ENCODE measurements at regions not wholly inside any gene's neighbourhood (a gene's known extent, or its start where the extent isn't known, plus 50 kb on each side); places are given as distances from the start of the nearest gene placed in this dataset.

DNA sequence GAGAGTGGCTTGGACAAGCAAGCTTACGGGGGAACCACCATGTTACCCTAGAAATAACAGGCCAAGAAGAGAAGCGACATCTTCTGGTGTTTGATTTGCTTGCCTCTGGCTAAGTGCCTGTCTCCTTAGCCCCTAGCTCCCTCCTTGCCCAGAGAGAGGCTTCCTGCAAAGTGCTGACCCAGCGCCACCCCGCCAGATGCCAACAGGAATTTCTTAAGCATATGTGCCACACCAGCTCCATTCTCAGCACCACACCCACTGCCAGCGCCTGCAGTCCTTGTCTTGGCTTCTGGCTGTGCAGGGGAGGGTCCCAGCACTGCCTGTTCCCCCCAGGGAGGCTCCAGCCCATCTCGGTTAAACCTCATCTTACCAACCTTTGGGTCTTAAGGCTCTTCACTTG lies 74.2 kb upstream of the NCOR2 start:
- peaks cover 9% of the 10 kb centered on the region for H3K9me3 ChIP-seq (replicated peaks; ENCODE audit: low read length)
- no peak overlapping the region for H3K9ac ChIP-seq (ENCODE audit: low read depth, low read length)
- no peak overlapping the region for H3K4me3 ChIP-seq (ENCODE audit: low read length)
- H3K27me3 ChIP-seq (ENCODE audit: control insufficient read depth, insufficient read depth, low read length), result peaks cover 3% of the 10 kb centered on the region
- H3K36me3 ChIP-seq (ENCODE audit: insufficient read depth, low read length), result no peaks in the 10 kb centered on the region
- no peak overlapping the region for H3K4me2 ChIP-seq (ENCODE audit: low read length)
- H3K4me1 ChIP-seq (ENCODE audit: control insufficient read depth, insufficient read depth, low read length), result peaks cover 12% of the 10 kb centered on the region

DNA sequence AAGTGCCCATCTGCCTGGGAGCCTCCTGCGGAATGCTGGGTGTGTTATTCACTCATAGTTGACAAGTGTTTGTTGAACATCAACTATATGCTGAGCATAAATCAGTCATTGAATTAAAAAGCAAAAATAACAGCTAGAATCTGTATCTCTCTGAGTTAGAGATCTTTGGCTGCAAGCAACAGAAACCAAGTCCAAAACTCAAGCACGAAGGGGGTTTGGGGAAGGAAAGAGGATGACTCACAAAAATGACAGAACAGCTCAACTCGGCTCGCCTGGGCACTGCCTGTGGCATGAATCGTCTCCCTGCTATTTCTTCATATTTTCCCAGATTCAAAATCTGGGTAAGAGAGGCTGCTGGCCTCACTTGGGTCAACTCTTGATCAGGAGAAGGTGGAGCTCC lies 72.6 kb upstream of the NCOR2 start:
- Histone ChIP-seq H3K27me3 (ENCODE audit: control insufficient read depth, insufficient read depth, low read length) (peaks cover 2% of the 10 kb centered on the region), H3K4me2 (ENCODE audit: low read length) (peak overlapping the region; percentile 39), H3K4me1 (ENCODE audit: control insufficient read depth, insufficient read depth, low read length) (peaks cover 22% of the 10 kb centered on the region), H3K9me3 (replicated peaks; ENCODE audit: low read length) (peaks cover 13% of the 10 kb centered on the region), H3K36me3 (ENCODE audit: insufficient read depth, low read length) (no peaks in the 10 kb centered on the region), H3K4me3 (ENCODE audit: low read length) (no peak overlapping the region), H3K9ac (ENCODE audit: low read depth, low read length) (no peak overlapping the region)

DNA sequence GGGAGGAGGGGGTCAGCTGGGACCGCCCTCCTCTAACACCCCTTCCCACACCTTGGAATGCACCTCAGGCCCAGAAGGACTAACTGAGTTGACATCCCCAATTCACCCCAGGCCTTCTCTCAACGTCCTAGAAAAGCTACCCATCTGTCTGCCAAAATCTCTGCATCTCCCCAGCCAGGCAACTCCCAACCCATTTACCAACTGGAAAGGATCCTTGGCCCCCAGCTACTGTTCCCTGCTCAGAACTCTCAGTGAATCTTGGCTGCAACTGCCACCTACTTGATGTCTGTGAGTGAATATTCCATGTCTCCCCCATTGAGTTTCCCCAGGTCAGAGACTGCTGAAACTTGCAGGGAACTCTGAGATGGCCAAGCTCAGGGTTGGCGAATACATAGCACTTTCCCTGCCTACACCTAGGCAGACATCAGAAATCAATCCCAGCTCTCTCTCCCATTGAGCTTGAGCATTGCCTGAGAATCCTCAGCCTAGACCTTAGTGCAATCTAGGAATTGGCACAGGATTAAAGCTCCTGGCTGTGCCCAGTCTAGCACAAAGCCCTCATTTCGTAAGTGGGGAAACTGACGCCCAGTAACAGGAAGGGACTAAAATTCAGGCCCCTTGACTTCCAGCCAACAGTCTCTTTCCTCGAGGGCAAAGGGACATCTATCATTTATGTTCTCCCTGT lies 71.9 kb upstream of the NCOR2 start:
- no peak overlapping the region for H3K9ac ChIP-seq (ENCODE audit: low read depth, low read length)
- H3K9me3 ChIP-seq (replicated peaks; ENCODE audit: low read length), result peaks cover 13% of the 10 kb centered on the region
- H3K4me1 ChIP-seq (ENCODE audit: control insufficient read depth, insufficient read depth, low read length), result peaks cover 22% of the 10 kb centered on the region
- no peak overlapping the region for H3K4me3 ChIP-seq (ENCODE audit: low read length)
- no peak overlapping the region for H3K4me2 ChIP-seq (ENCODE audit: low read length)
- H3K36me3 ChIP-seq (ENCODE audit: insufficient read depth, low read length), result no peaks in the 10 kb centered on the region
- no peaks in the 10 kb centered on the region for H3K27me3 ChIP-seq (ENCODE audit: control insufficient read depth, insufficient read depth, low read length)

DNA sequence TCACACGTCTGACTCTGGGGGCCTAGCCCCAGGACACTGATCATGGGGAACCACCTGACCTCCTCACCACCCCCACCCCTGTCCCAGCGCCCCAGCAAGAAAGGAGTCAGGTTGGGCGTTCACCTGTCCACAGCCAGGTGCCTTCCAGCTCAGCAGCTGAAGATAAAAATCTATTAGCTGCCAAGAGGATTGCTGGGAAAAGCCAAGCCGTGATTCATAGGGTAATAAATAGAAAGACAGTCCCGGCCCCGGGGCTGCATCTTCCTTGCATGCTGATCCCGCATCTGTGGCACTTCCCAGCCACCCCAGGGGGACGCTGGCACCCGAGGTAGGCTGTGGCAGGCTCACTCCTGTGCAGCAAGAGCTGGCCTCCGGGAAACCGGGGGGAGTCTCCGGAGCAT lies 70.2 kb upstream of the NCOR2 start:
- H3K4me2 ChIP-seq (ENCODE audit: low read length), result no peak overlapping the region

DNA sequence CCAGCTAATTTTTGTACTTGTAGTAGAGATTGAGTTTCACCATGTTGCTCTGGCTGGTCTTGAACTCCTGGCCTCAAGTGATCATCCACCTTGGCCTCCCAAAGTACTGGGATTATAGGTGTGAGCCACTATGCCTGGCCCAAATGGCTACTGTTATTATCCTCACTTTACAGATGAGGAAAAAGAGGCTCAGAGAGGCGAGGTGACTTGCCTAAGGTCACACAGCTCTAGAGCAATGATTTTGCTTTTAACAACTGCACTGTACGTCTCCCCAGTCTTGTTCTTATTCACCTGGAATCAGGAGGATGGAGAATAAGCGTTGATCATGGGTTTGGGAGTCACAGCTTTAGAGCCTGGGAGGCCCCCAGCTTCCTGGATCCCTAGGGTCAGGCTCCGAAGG lies 69.8 kb upstream of the NCOR2 start:
- Histone ChIP-seq H3K36me3 (ENCODE audit: insufficient read depth, low read length) (no peaks in the 10 kb centered on the region), H3K9ac (ENCODE audit: low read depth, low read length) (no peak overlapping the region), H3K27me3 (ENCODE audit: control insufficient read depth, insufficient read depth, low read length) (no peaks in the 10 kb centered on the region), H3K9me3 (replicated peaks; ENCODE audit: low read length) (peaks cover 13% of the 10 kb centered on the region), H3K4me3 (ENCODE audit: low read length) (no peak overlapping the region), H3K4me2 (ENCODE audit: low read length) (no peak overlapping the region), H3K4me1 (ENCODE audit: control insufficient read depth, insufficient read depth, low read length) (peaks cover 32% of the 10 kb centered on the region)

More for the DNA sequence above, 70.2 kb upstream of the NCOR2 start:
- Histone ChIP-seq H3K9me3 (replicated peaks; ENCODE audit: low read length) (peaks cover 13% of the 10 kb centered on the region), H3K4me1 (ENCODE audit: control insufficient read depth, insufficient read depth, low read length) (peaks cover 32% of the 10 kb centered on the region), H3K4me3 (ENCODE audit: low read length) (no peak overlapping the region), H3K9ac (ENCODE audit: low read depth, low read length) (no peak overlapping the region), H3K27me3 (ENCODE audit: control insufficient read depth, insufficient read depth, low read length) (no peaks in the 10 kb centered on the region), H3K36me3 (ENCODE audit: insufficient read depth, low read length) (no peaks in the 10 kb centered on the region)

DNA sequence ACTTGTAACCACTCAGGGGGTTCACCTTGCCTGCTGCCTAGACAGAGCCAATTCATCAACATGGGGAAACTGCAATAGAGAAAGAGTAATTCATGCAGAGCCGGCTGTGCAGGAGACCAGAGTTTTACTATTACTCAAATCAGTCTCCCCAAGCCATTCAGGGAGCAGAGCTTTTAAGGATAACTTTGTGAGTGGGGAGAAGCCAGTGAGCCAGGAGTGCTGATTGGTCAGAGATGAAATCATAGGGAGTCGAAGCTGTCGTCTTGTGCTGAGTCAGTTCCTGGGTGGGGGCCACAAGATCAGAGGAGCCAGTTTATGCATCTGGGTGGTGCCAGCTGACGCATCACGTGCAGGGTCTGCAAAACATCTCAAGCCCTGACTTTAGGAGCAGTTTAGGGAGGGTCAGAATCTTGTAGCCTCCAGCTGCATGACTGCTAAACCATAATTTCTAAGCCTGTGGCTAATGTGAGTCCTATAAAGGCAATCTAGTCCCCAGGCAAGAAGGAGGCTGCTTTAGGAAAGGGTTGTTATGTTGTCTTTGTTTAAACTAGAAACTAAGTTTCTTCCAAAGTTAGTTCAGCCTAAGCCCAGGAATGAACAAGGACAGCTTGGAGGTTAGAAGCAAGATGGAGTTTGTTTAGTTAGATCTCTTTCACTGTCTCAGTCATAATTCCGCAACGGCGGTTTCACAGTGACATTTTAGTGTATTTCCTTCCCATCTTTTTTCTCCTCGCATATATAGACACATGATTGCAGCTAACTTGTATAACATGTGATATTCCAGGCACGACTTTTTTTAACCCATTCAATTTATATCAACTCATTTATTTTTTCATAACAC lies 68.9 kb upstream of the NCOR2 start:
- H3K4me2 ChIP-seq (ENCODE audit: low read length), result no peak overlapping the region
- no peaks in the 10 kb centered on the region for H3K36me3 ChIP-seq (ENCODE audit: insufficient read depth, low read length)
- peaks cover 13% of the 10 kb centered on the region for H3K9me3 ChIP-seq (replicated peaks; ENCODE audit: low read length)
- H3K4me1 ChIP-seq (ENCODE audit: control insufficient read depth, insufficient read depth, low read length), result peaks cover 32% of the 10 kb centered on the region
- H3K9ac ChIP-seq (ENCODE audit: low read depth, low read length), result no peak overlapping the region
- no peak overlapping the region for H3K4me3 ChIP-seq (ENCODE audit: low read length)
- no peaks in the 10 kb centered on the region for H3K27me3 ChIP-seq (ENCODE audit: control insufficient read depth, insufficient read depth, low read length)

DNA sequence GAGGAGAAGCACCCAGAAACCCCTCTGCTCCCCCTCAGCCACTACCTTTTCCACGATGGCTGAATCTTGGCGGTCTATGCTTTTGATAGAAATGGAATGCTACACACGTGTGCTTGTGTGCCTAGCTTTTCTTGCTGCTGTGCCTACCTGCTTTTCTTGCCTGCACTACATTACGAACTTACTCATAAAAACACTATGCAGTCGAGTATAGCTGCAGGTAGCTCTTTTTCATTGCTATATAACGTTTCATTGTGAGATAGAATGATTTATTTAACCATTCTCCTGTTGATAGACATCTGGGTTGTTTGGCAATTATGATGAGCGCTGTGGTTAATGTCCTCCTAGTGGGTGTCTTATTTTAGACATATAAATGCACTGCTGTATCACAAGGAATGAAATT lies 67.9 kb upstream of the NCOR2 start:
- no peak overlapping the region for H3K4me3 ChIP-seq (ENCODE audit: low read length)
- H3K4me1 ChIP-seq (ENCODE audit: control insufficient read depth, insufficient read depth, low read length), result peaks cover 28% of the 10 kb centered on the region
- H3K36me3 ChIP-seq (ENCODE audit: insufficient read depth, low read length), result no peaks in the 10 kb centered on the region
- H3K27me3 ChIP-seq (ENCODE audit: control insufficient read depth, insufficient read depth, low read length), result no peaks in the 10 kb centered on the region
- H3K9me3 ChIP-seq (replicated peaks; ENCODE audit: low read length), result peaks cover 13% of the 10 kb centered on the region
- no peak overlapping the region for H3K9ac ChIP-seq (ENCODE audit: low read depth, low read length)
- no peak overlapping the region for H3K4me2 ChIP-seq (ENCODE audit: low read length)

DNA sequence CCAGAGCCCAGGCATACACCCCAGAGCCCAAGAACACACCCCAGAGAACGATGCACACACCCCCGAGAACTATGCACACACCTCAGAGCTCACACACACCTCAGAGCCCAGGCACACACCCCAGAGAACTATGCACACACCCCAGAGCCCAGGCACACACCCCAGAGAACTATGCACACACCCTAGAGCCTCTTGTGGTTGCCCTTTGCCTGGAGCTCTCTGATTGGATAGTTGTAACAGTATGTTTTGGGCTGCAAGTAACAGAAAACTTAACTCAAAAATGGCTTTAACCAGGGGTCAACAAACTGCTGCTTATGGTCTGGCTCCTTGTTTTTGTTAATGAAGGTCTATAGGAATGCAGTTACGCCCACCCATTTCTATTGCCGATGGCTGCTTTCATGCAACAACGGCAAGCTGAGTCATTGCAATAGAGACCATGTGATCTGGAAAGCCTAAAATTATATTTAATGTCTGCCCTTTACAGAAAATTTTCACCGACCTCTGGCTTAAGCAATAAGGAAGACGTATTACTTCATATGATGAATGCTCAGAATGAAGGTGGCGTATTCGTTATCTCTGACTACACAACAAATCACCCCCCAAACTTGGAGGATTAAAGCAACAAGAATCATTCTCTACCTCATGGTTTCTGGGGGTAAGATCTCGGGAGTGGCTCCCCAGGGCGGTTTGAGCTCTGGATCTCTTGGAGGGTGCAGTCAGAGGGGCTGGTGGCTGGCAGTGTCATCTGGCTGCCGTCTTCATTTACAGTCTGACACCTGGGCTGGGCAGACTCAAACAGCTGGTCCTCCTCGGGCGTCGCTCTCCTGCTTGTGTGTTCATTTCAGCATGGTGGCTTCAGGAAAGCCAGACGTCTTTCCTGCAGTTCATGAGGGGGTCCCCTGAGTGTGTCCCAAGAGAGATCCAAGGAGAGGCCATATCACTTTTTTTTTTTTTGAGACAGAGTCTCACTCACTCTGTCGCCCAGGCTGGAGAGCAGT lies 66.3 kb upstream of the NCOR2 start:
- Histone ChIP-seq H3K9ac (ENCODE audit: low read depth, low read length) (no peak overlapping the region), H3K4me3 (ENCODE audit: low read length) (no peak overlapping the region), H3K36me3 (ENCODE audit: insufficient read depth, low read length) (no peaks in the 10 kb centered on the region)

DNA sequence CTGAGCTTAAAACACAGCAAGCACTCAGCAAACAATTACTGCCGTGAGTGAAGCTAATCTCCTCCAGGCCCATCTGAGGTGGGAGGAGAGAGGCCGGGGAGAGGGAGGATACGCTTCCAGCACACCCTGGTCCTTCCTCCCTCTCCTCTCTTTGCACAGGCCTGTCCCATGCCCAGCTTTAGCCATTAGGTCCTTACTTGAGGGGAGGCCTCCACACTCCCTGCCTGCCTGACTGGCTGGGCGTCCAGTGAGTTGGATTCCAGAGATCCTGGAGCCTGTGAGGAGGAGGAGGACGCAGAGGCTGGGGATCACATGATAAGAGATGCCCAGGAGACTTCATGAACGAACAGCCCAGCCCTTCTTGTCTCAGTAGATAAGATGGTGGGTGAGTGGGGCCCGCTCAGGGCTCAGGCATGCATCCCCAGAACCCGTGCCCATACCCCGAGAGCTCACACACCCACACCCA lies 65.1 kb upstream of the NCOR2 start:
- Histone ChIP-seq H3K4me1 (ENCODE audit: control insufficient read depth, insufficient read depth, low read length) (peaks cover 21% of the 10 kb centered on the region), H3K27me3 (ENCODE audit: control insufficient read depth, insufficient read depth, low read length) (no peaks in the 10 kb centered on the region), H3K4me3 (ENCODE audit: low read length) (no peak overlapping the region), H3K9me3 (replicated peaks; ENCODE audit: low read length) (peaks cover 4% of the 10 kb centered on the region), H3K36me3 (ENCODE audit: insufficient read depth, low read length) (no peaks in the 10 kb centered on the region), H3K4me2 (ENCODE audit: low read length) (no peak overlapping the region), H3K9ac (ENCODE audit: low read depth, low read length) (no peak overlapping the region)

More for the DNA sequence above, 66.3 kb upstream of the NCOR2 start:
- no peaks in the 10 kb centered on the region for H3K27me3 ChIP-seq (ENCODE audit: control insufficient read depth, insufficient read depth, low read length)
- peaks cover 21% of the 10 kb centered on the region for H3K4me1 ChIP-seq (ENCODE audit: control insufficient read depth, insufficient read depth, low read length)
- H3K9me3 ChIP-seq (replicated peaks; ENCODE audit: low read length), result peaks cover 6% of the 10 kb centered on the region
- H3K4me2 ChIP-seq (ENCODE audit: low read length), result no peak overlapping the region

DNA sequence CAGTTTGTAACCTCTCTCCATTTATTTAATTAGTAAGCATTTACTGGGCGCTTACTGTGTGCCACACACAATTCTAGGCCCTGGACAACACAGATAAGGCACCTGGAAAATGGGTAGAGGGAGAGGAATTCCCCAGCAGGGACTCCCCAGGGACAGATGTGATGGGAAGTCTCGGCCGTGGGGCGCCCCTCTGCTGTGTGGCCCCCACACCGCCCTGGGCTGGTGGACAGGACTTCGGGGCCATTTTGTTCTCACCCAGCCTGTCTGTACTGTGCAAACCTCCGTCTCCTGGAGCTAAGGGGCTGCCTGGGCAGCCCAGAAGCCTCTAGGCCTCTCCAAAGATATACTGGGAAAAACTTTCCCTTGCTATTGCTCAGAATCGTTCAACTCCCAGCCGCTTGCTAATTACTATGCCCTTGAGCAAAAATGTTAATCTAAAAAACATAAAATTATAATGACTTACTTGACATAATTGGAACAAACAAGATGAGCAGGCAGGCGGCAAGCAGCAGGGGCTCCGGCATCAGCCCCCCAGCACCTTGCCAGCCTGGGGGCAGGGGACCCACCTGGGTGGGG lies 64.4 kb upstream of the NCOR2 start:
- H3K4me2 ChIP-seq (ENCODE audit: low read length), result no peak overlapping the region
- no peak overlapping the region for H3K9ac ChIP-seq (ENCODE audit: low read depth, low read length)
- H3K27me3 ChIP-seq (ENCODE audit: control insufficient read depth, insufficient read depth, low read length), result no peaks in the 10 kb centered on the region
- peaks cover 4% of the 10 kb centered on the region for H3K9me3 ChIP-seq (replicated peaks; ENCODE audit: low read length)
- H3K4me3 ChIP-seq (ENCODE audit: low read length), result no peak overlapping the region
- no peaks in the 10 kb centered on the region for H3K36me3 ChIP-seq (ENCODE audit: insufficient read depth, low read length)
- peaks cover 25% of the 10 kb centered on the region for H3K4me1 ChIP-seq (ENCODE audit: control insufficient read depth, insufficient read depth, low read length)

All from skeletal muscle satellite cell (primary cell).